Amniotic epithelial cell (primary cell): ENCODE measurements at regions not wholly inside any gene's neighbourhood (a gene's known extent, or its start where the extent isn't known, plus 50 kb on each side); places are given as distances from the start of the nearest gene placed in this dataset.
"Not testable (repeated sequence)": the region's sequence is repeated elsewhere in the genome, so short reads cannot be mapped to it uniquely, and the experiment has no call there.

Experiments
- DNase-seq: peaks from one replicate; pipeline ENCODE4 v3.0.0-alpha.2; 2010; ENCODE audit warnings: low read depth

- peak; percentile 21 for DNase-seq
Measured at GRCh38 chr7:104264285-104264684, 56.5 kb upstream of the ORC5 start.

GRCh38 chr7:104267701-104268368, 60.0 kb upstream of the ORC5 start:
- DNase-seq: peak; percentile 31

- DNase-seq: no peak
Measured at GRCh38 chr7:104271948-104272347, 56.5 kb upstream of the LHFPL3 start.

GRCh38 chr7:104272767-104273384, 55.5 kb upstream of the LHFPL3 start:
- DNase-seq: peak; percentile 44

GRCh38 chr7:104275900-104276299, 52.5 kb upstream of the LHFPL3 start:
- peak; percentile 9 for DNase-seq

- DNase-seq: not testable (repeated sequence)
Measured at GRCh38 chr7:104276730-104277129, 51.7 kb upstream of the LHFPL3 start.
